HG03064 (cell line): ENCODE measurements at regions not wholly inside any gene's neighbourhood (a gene's known extent, or its start where the extent isn't known, plus 50 kb on each side); places are given as distances from the start of the nearest gene placed in this dataset.
"Not testable (repeated sequence)": the region's sequence is repeated elsewhere in the genome, so short reads cannot be mapped to it uniquely, and the experiment has no call there.

ENCODE experiments used
- ATAC-seq: cut with Tn5 transposase; IDR thresholded peaks from one replicate; pipeline ENCODE4 v1.9.1; 2021; ENCODE audit warnings: low read depth; ENCODE audit not compliant: unreplicated experiment

GRCh38 chr11:129631201-129631600 is 184.4 kb upstream of the TMEM45B start:
- no peak for ATAC-seq

DNA sequence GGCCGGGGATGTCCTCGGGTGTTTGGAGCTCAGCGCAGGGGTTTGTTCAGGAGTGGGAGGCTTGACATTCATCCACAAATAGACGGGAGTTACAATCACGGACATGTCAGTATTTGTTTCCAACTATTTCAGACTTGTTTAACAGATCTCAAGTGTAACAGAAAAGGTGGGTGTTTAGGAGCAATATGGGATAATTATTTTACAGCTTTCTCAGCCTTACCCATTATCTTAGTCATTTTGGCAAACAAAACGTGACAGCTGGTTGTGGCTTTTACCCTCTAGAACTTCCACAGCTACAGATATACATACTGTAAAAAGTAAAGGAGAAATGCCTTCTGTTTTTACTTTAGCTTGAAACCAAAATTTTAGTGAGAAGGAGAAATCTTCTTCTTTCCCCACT is 178.7 kb upstream of the TMEM45B start:
- ATAC-seq, result no peak

DNA sequence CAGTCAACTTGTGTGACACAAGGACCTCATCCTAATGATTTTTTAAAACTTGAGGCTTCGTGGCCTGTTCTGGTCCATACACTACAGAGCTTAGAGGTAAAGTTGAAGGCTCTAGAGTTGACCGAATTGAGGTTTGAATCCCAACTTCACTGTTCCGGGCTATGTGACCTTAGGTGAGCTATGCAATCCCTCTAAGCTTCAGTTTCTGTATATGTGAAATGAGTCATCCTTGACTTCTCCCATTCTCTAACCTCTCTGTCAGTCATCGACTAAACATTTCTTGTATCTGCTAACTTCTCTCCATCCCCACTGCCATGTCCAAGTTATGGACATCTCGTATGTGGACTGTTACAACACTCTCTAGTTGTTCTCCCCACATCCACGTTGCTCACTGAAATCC is 178.2 kb upstream of the TMEM45B start:
- ATAC-seq, result no peak

- no peak for ATAC-seq
These were observed 177.5 kb upstream of the TMEM45B start for GRCh38 chr11:129637983-129638776.

DNA sequence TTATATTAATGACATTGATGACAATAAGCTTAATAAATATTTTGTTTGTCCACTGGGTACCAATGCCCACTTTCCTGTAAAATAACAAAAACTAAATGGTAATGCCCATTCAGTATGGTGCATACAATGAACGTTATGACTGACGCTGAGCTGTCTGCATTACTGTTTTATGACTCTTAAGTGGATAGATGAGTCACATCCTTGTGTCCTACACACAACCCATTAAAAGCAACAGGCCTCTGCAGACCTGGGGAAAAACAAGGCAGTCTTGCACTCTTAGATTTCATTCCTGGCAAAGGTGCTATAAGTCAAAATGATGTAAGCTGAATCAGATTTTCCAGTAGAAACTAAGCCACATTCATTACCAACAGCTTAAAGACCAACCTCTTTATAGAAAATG is 176.3 kb upstream of the TMEM45B start:
- no peak for ATAC-seq

- ATAC-seq, result no peak
These were observed 175.0 kb upstream of the TMEM45B start for GRCh38 chr11:129640671-129641070.

- no peak for ATAC-seq
These were observed 172.5 kb upstream of the TMEM45B start for GRCh38 chr11:129643031-129643721.

DNA sequence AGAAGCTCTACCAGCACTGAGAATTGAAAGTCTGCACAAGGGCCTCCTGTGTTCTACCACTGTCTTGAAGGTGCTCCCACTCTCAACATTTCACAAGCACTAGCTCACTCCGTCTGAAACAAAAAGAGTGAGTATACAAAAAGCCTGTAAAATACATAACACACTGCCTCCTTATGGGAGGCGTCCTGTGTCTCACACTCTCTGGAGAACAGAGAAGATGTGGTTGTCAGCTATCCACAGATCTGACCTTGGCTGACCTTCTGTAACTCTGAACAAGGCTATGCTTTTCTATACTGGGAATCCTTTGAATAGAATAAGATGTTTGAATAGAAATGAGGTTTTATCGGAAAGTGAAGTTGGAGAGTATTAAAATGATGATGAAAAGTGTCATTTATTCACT is 171.3 kb upstream of the TMEM45B start:
- ATAC-seq, result no peak

- ATAC-seq, result no peak
These were observed 169.7 kb upstream of the TMEM45B start for GRCh38 chr11:129645943-129646342.

DNA sequence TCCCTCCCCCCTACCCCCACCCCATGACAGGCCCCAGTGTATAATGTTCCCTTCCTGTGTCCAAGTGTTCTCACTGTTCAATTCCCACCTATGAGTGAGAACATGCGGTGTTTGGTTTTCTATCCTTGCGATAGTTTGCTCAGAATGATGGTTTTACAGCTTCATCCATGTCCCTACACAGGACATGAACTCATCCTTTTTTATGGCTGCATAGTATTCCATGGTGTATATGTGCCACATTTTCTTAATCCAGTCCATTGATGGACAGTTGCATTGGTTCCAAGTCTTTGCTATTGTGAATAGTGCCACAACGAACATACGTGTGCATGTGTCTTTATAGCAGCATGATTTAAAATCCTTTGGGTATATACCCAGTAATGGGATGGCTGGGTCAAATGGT is 165.6 kb upstream of the TMEM45B start:
- ATAC-seq, result not testable (repeated sequence)

DNA sequence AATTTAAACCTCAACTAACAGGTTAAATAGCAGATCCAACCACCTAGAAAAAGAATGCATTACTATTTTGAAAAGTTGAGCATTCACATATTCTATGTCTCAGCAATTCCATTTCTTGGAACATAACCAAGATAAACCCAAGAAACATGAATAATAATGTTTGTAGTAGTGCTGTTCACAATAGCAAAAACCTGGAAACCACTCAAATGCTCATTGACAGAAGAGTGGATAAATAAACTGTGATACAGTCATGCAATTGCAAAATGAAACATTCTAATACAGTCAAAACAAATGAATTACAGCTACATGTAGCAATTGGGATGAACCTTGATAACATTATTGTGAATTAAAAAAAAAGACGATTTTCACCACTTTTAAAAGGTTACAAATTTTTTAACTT is 162.8 kb upstream of the TMEM45B start:
- no peak for ATAC-seq

DNA sequence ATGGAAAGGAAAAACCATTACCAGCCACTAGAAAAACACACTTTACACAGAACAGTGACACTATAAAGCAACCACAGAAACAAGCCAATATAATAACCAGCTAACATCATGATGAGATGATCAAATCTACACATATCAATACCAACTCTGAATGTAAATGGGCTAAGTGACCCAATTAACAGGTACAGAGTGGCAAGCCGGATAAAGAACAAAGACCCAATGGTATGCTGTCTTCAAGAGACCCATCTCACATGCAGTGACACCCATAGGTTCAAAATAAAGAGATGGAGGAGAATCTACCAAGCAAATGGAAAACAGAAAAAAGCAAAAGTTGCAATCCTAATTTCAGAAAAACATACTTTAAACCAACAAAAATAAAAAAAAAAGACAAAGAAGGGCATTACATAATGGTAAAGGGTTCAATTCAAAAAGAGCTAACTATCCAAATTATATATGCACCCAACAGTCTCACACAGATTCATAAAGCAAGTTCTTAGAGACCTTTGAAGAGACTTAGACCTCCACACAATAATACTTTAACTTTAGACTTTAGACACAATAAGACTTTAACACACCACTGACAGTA is 160.3 kb upstream of the TMEM45B start:
- no peak for ATAC-seq

GRCh38 chr11:129657866-129658525 is 157.7 kb upstream of the TMEM45B start:
- ATAC-seq, result no peak

GRCh38 chr11:129658526-129658867 is 157.2 kb upstream of the TMEM45B start:
- ATAC-seq, result no peak

GRCh38 chr11:129680907-129681306 is 134.7 kb upstream of the TMEM45B start:
- no peak for ATAC-seq

- no peak for ATAC-seq
These were observed 134.1 kb upstream of the TMEM45B start for GRCh38 chr11:129681344-129682114.

- no peak for ATAC-seq
These were observed 129.4 kb upstream of the TMEM45B start for GRCh38 chr11:129686269-129686668.

- ATAC-seq, result no peak
These were observed 124.5 kb upstream of the TMEM45B start for GRCh38 chr11:129691142-129691541.

GRCh38 chr11:129694538-129694937 is 121.1 kb upstream of the TMEM45B start:
- ATAC-seq, result no peak

DNA sequence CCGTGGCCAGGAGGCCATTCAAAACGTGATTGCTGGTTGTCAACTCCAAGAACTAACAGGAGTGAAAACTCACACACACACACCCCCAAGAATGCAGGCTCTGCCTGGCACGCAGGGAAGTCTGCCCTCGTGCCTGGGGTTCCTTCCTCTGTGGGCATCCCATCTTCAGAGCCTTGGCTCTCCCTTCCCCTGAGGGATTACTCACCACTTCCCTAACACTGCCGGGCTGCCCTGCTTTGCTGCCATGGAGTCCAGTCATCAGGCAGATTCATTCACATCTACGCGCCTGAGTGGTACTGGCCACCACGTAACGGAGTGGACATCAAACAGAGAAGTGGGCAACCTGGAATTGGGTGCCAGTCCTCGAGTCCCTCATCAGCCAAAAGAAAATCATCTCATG is 120.7 kb upstream of the TMEM45B start:
- no peak for ATAC-seq
